Left colon (tissue), 2 donors: ENCODE measurements at regions not wholly inside any gene's neighbourhood (a gene's known extent, or its start where the extent isn't known, plus 50 kb on each side); places are given as distances from the start of the nearest gene placed in this dataset.

ENCODE experiments used
- ATAC-seq: fragments of 200-7000 bp; cut with Tn5 transposase; one replicate; pipeline ENCODE4 v1.9.1; 2020; ENCODE audit warnings: mild to moderate bottlenecking, moderate library complexity
- DNase-seq, 2 donors: peaks; one replicate each; pipeline ENCODE4 v3.0.0-alpha.2; 2020
- intact Hi-C, 2 donors: fragments of 100-400 bp; cut with DNase I in 1 of 2; cut with micrococcal nuclease in 1 of 2; formaldehyde crosslinking; loops; one replicate each; pipeline versions ENCODE4 v1.11.2 to v1.14.0; 2022; cut with DNase I, micrococcal nuclease
- donor health status: DM: no; HTN: no; CAD: no.
- donor health status: DM: yes; HTN: yes; CAD: no.

- DNase-seq (no peak), ATAC-seq (no peak)
- intact Hi-C loops: no loop called here
These were observed 204.2 kb upstream of the ONECUT1 start for GRCh38 chr15:52994290-52994689.

- no peak for ATAC-seq
- no peak for DNase-seq
- intact Hi-C loops: no loop called here
These were observed 194.4 kb upstream of the ONECUT1 start for GRCh38 chr15:52984507-52984906.

GRCh38 chr15:52980446-52980845 is 190.3 kb upstream of the ONECUT1 start:
- ATAC-seq (no peak), DNase-seq (no peak)
- intact Hi-C loops: no loop called here

GRCh38 chr15:52976516-52977075 is 186.5 kb upstream of the ONECUT1 start:
- DNase-seq (no peak), ATAC-seq (no peak)
- intact Hi-C loops: no loop called here

GRCh38 chr15:52975941-52976449 is 185.9 kb upstream of the ONECUT1 start:
- intact Hi-C loops: no loop called here
- DNase-seq (no peak), ATAC-seq (no peak)

- intact Hi-C loops: no loop called here
These were observed 173.7 kb upstream of the ONECUT1 start for GRCh38 chr15:52963865-52964264.

GRCh38 chr15:52960283-52960682 is 170.1 kb upstream of the ONECUT1 start:
- ATAC-seq: no peak
- intact Hi-C loops: no loop called here
- no peak for DNase-seq

More at GRCh38 chr15:52963865-52964264, 173.7 kb upstream of the ONECUT1 start:
- ATAC-seq: no peak
- DNase-seq: no peak

GRCh38 chr15:52943746-52944145 is 153.6 kb upstream of the ONECUT1 start:
- DNase-seq (no peak), ATAC-seq (no peak)
- intact Hi-C loops: no loop called here

- DNase-seq (no peak), ATAC-seq (no peak)
These were observed 146.4 kb upstream of the ONECUT1 start for GRCh38 chr15:52936489-52936888.

GRCh38 chr15:52925130-52925529 is 135.0 kb upstream of the ONECUT1 start:
- intact Hi-C loops: no loop called here
- no peak for DNase-seq
- ATAC-seq: no peak

More at GRCh38 chr15:52936489-52936888, 146.4 kb upstream of the ONECUT1 start:
- intact Hi-C loops: no loop called here

GRCh38 chr15:52924630-52925029 is 134.5 kb upstream of the ONECUT1 start:
- DNase-seq: no peak
- intact Hi-C loops: no loop called here
- ATAC-seq: no peak

GRCh38 chr15:52923626-52924025 is 133.5 kb upstream of the ONECUT1 start:
- ATAC-seq (no peak), DNase-seq (no peak)
- intact Hi-C loops: no loop called here

- ATAC-seq: no peak
- intact Hi-C loops: no loop called here
- DNase-seq: no peak
These were observed 132.7 kb upstream of the ONECUT1 start for GRCh38 chr15:52922871-52923270.

- ATAC-seq (no peak), DNase-seq (no peak)
- intact Hi-C loops: no loop called here
These were observed 122.0 kb upstream of the ONECUT1 start for GRCh38 chr15:52912172-52912571.

- no peak for ATAC-seq
- intact Hi-C loops: no loop called here
- no peak for DNase-seq
These were observed 103.2 kb upstream of the ONECUT1 start for GRCh38 chr15:52893338-52893737.

- ATAC-seq (no peak), DNase-seq (no peak)
- intact Hi-C loops: no loop called here
These were observed 89.8 kb upstream of the ONECUT1 start for GRCh38 chr15:52879904-52880303.

- intact Hi-C loops: no loop called here
- no peak for DNase-seq
These were observed 89.0 kb upstream of the ONECUT1 start for GRCh38 chr15:52879145-52879544.

GRCh38 chr15:52876991-52877663 is 87.0 kb upstream of the ONECUT1 start:
- no peak for ATAC-seq
- DNase-seq: no peak
- intact Hi-C loops: no loop called here

More at GRCh38 chr15:52879145-52879544, 89.0 kb upstream of the ONECUT1 start:
- ATAC-seq: no peak

GRCh38 chr15:52872036-52872818 is 82.1 kb upstream of the ONECUT1 start:
- ATAC-seq: no peak
- no peak for DNase-seq
- intact Hi-C loops: no loop called here

GRCh38 chr15:52870015-52870414 is 79.9 kb upstream of the ONECUT1 start:
- DNase-seq (no peak), ATAC-seq (no peak)
- intact Hi-C loops: no loop called here
